HL-60 (cell line): ENCODE measurements at regions not wholly inside any gene's neighbourhood (a gene's known extent, or its start where the extent isn't known, plus 50 kb on each side); places are given as distances from the start of the nearest gene placed in this dataset.

Source experiments
- DNase-seq, 2 experiments: peaks; one replicate each; pipeline ENCODE4 v3.0.0-alpha.2; 2010 to 2020; ENCODE audit warnings: low read depth in 1 of 2, low spot score in 1 of 2
- H3K27ac ChIP-seq: fragments of 250-450 bp; sonication (Bioruptor Pico); replicated peaks from 2 replicates; pipeline ENCODE4 v1.5.1; 2020; ENCODE audit warnings: mild to moderate bottlenecking, moderate library complexity
- H3K27me3 ChIP-seq: fragments of 250-450 bp; sonication (Bioruptor Pico); 2 replicates; pipeline ENCODE4 v1.5.1; 2021; ENCODE audit warnings: mild to moderate bottlenecking, moderate library complexity; ENCODE audit not compliant: insufficient read depth, poor library complexity, severe bottlenecking
- H3K4me3 ChIP-seq: replicated peaks from 2 replicates; pipeline ENCODE4 v1.5.1; 2011; ENCODE audit warnings: mild to moderate bottlenecking, control low read depth, low read length; ENCODE audit not compliant: insufficient read depth
- CTCF ChIP-seq: IDR thresholded peaks from one replicate; pipeline ENCODE4 v1.5.1; 2011; ENCODE audit warnings: low read length, control low read depth, inconsistent platforms; ENCODE audit not compliant: insufficient read depth
- GABPA ChIP-seq: IDR thresholded peaks from 2 replicates; pipeline ENCODE4 v1.6.1; 2012; ENCODE audit warnings: low read depth
- POLR2AphosphoS5 ChIP-seq: IDR thresholded peaks from 2 replicates; pipeline ENCODE4 v1.6.1; 2012; ENCODE audit warnings: low read depth
- REST ChIP-seq: IDR thresholded peaks from 2 replicates; pipeline ENCODE4 v1.6.1; 2012; ENCODE audit warnings: low read depth; ENCODE audit not compliant: insufficient replicate concordance
- SPI1 ChIP-seq: IDR thresholded peaks from 2 replicates; pipeline ENCODE4 v1.6.1; 2012; ENCODE audit warnings: low read depth, mild to moderate bottlenecking, borderline replicate concordance

- no peak for DNase-seq
- Histone ChIP-seq H3K27me3 (no peaks in the 10 kb centered on the region), H3K4me3 (no peak overlapping the region), H3K27ac (no peak overlapping the region)
- TF ChIP-seq SPI1 (no peak), POLR2AphosphoS5 (no peak), CTCF (no peak), REST (no peak), GABPA (no peak)
These were observed 1414.1 kb downstream of the LRRC4C start for GRCh38 chr11:40045312-40045711.

- TF ChIP-seq GABPA (no peak), POLR2AphosphoS5 (no peak), SPI1 (no peak), CTCF (no peak)
- Histone ChIP-seq H3K27ac (no peak overlapping the region), H3K27me3 (no peaks in the 10 kb centered on the region), H3K4me3 (no peak overlapping the region)
- DNase-seq: no peak
These were observed 1422.4 kb downstream of the LRRC4C start for GRCh38 chr11:40037005-40037404.

GRCh38 chr11:40032331-40032730 lies 1427.1 kb downstream of the LRRC4C start:
- no peaks in the 10 kb centered on the region for H3K27me3 ChIP-seq
- no peak for DNase-seq
- H3K4me3 ChIP-seq: no peak overlapping the region
- TF ChIP-seq GABPA (no peak), CTCF (no peak), REST (no peak), SPI1 (no peak), POLR2AphosphoS5 (no peak)
- no peak overlapping the region for H3K27ac ChIP-seq

GRCh38 chr11:40030867-40031266 lies 1428.6 kb downstream of the LRRC4C start:
- no peaks in the 10 kb centered on the region for H3K27me3 ChIP-seq
- TF ChIP-seq SPI1 (no peak), POLR2AphosphoS5 (no peak), CTCF (no peak), GABPA (no peak), REST (no peak)
- H3K27ac ChIP-seq: no peak overlapping the region
- no peak for DNase-seq
- H3K4me3 ChIP-seq: no peak overlapping the region
